Mesenchymal stem cell (in vitro differentiated cells and primary cell): ENCODE measurements at regions not wholly inside any gene's neighbourhood (a gene's known extent, or its start where the extent isn't known, plus 50 kb on each side); places are given as distances from the start of the nearest gene placed in this dataset.

ENCODE experiments used
- DNase-seq: peaks from one replicate; pipeline ENCODE4 v3.0.0-alpha.2; 2013
- H2AFZ ChIP-seq: one replicate; pipeline ENCODE4 v1.6.1; 2013; ENCODE audit warnings: low read depth, mild to moderate bottlenecking, control low read depth, inconsistent platforms, low read length, moderate library complexity
- H2AK5ac ChIP-seq: 2 replicates; pipeline ENCODE4 v1.6.1; 2013; ENCODE audit warnings: low read length, moderate library complexity, mild to moderate bottlenecking, inconsistent platforms; ENCODE audit not compliant: severe bottlenecking
- H2BK120ac ChIP-seq: one replicate; pipeline ENCODE4 v1.6.1; 2013; ENCODE audit warnings: low read depth, mild to moderate bottlenecking, inconsistent platforms, low read length, moderate library complexity
- H2BK12ac ChIP-seq, 2 experiments: one replicate each; pipeline ENCODE4 v1.6.1; 2013; ENCODE audit warnings: inconsistent platforms in 2 of 2, low read length in 2 of 2, mild to moderate bottlenecking in 2 of 2, moderate library complexity in 2 of 2, control low read depth in 1 of 2
- H2BK15ac ChIP-seq: one replicate; pipeline ENCODE4 v1.6.1; 2013; ENCODE audit warnings: mild to moderate bottlenecking, low read depth, inconsistent platforms; ENCODE audit not compliant: poor library complexity, severe bottlenecking
- H2BK5ac ChIP-seq: 2 replicates; pipeline ENCODE4 v1.6.1; 2013; ENCODE audit warnings: low read depth, mild to moderate bottlenecking, low read length, control low read depth, inconsistent platforms; ENCODE audit not compliant: poor library complexity, severe bottlenecking
- H3K14ac ChIP-seq, 2 experiments: one replicate each; pipeline ENCODE4 v1.6.1; 2013; ENCODE audit warnings: inconsistent platforms in 2 of 2, low read length in 2 of 2, control low read depth in 1 of 2, mild to moderate bottlenecking in 1 of 2, moderate library complexity in 1 of 2
- H3K18ac ChIP-seq, 2 experiments: one replicate each; pipeline ENCODE4 v1.6.1; 2013; ENCODE audit warnings: inconsistent platforms in 2 of 2, low read length in 2 of 2, control low read depth in 1 of 2, low read depth in 1 of 2, mild to moderate bottlenecking in 1 of 2
- H3K23ac ChIP-seq, 2 experiments: one replicate each; pipeline ENCODE4 v1.6.1; 2013; ENCODE audit warnings: inconsistent platforms in 2 of 2, low read length in 2 of 2, mild to moderate bottlenecking in 2 of 2, moderate library complexity in 2 of 2, control low read depth in 1 of 2
- H3K27ac ChIP-seq: 2 replicates; pipeline ENCODE4 v1.5.1; 2013; ENCODE audit warnings: mild to moderate bottlenecking, moderate library complexity, low read length, control low read depth, inconsistent platforms; ENCODE audit not compliant: poor library complexity, severe bottlenecking
- H3K27me3 ChIP-seq, 2 experiments: 2 replicates each; pipeline versions ENCODE4 v1.6.1 to v1.7.0; 2013; ENCODE audit warnings: low read length in 2 of 2, mild to moderate bottlenecking in 2 of 2, moderate library complexity in 2 of 2, control low read depth in 1 of 2, inconsistent platforms in 1 of 2; ENCODE audit not compliant: control insufficient read depth in 1 of 2, insufficient read depth in 1 of 2
- H3K36me3 ChIP-seq, 2 experiments: 2 replicates each; pipeline versions ENCODE4 v1.6.1 to v1.7.0; 2013; ENCODE audit warnings: low read length in 2 of 2, control low read depth in 1 of 2, inconsistent platforms in 1 of 2, low read depth in 1 of 2, mild to moderate bottlenecking in 1 of 2; ENCODE audit not compliant: insufficient read depth in 2 of 2, control insufficient read depth in 1 of 2
- H3K4ac ChIP-seq, 2 experiments: one replicate each; pipeline ENCODE4 v1.6.1; 2013; ENCODE audit warnings: inconsistent platforms in 2 of 2, low read length in 2 of 2, mild to moderate bottlenecking in 2 of 2, moderate library complexity in 2 of 2, control low read depth in 1 of 2, low read depth in 1 of 2
- H3K4me1 ChIP-seq: 2 replicates; pipeline ENCODE4 v1.6.1; 2013; ENCODE audit warnings: low read depth, low read length, control low read depth; ENCODE audit not compliant: control insufficient read depth, insufficient read depth
- H3K4me2 ChIP-seq: 2 replicates; pipeline ENCODE4 v1.6.1; 2013; ENCODE audit warnings: low read length, mild to moderate bottlenecking, inconsistent platforms; ENCODE audit not compliant: poor library complexity, severe bottlenecking
- H3K4me3 ChIP-seq, 2 experiments: 2 replicates each; pipeline versions ENCODE4 v1.5.1 to v1.7.0; 2013; ENCODE audit warnings: low read length in 2 of 2, mild to moderate bottlenecking in 2 of 2, control low read depth in 1 of 2, low read depth in 1 of 2; ENCODE audit not compliant: insufficient read depth in 1 of 2
- H3K79me1 ChIP-seq: replicated peaks from 2 replicates; pipeline ENCODE4 v1.6.1; 2013; ENCODE audit warnings: mild to moderate bottlenecking, control low read depth, low read length, inconsistent platforms; ENCODE audit not compliant: poor library complexity, severe bottlenecking
- H3K9ac ChIP-seq: 2 replicates; pipeline ENCODE4 v1.7.0; 2013; ENCODE audit warnings: mild to moderate bottlenecking, low read length, moderate library complexity
- H3K9me3 ChIP-seq: 2 replicates; pipeline ENCODE4 v1.7.0; 2013; ENCODE audit warnings: mild to moderate bottlenecking, low read length; ENCODE audit not compliant: control insufficient read depth
- H4K8ac ChIP-seq: one replicate; pipeline ENCODE4 v1.6.1; 2013; ENCODE audit warnings: inconsistent platforms, mild to moderate bottlenecking, low read length, moderate library complexity
- H4K91ac ChIP-seq: one replicate; pipeline ENCODE4 v1.6.1; 2013; ENCODE audit warnings: mild to moderate bottlenecking, low read length, inconsistent platforms
- WGBS: methylation state at CpG from one replicate; pipeline ENCODE4 v1.1.7; 2013; ENCODE audit warnings: mixed read lengths; 5-methylcytosine and 5-hydroxymethylcytosine counted together

- Histone ChIP-seq H3K4me2 (no peak overlapping the region), H3K27me3 (no peaks in the 10 kb centered on the region), H4K91ac (no peak overlapping the region), H3K27ac (no peak overlapping the region), H3K4me3 (no peak overlapping the region), H3K79me1 (no peaks in the 10 kb centered on the region), H2AFZ (no peak overlapping the region), H3K14ac (no peak overlapping the region), H3K18ac (peak overlapping the region in 1 of 2 experiments; percentile 59), H2BK5ac (no peak overlapping the region), H3K9ac (no peak overlapping the region), H3K4me1 (no peaks in the 10 kb centered on the region), H2AK5ac (no peak overlapping the region), H2BK12ac (no peak overlapping the region), H4K8ac (peak overlapping the region; percentile 10), H3K23ac (no peak overlapping the region), H2BK15ac (no peak overlapping the region), H3K36me3 (no peaks in the 10 kb centered on the region), H3K4ac (no peak overlapping the region), H3K9me3 (peaks cover 18% of the 10 kb centered on the region), H2BK120ac (no peak overlapping the region)
- DNase-seq = no peak
- WGBS = 46% methylated on average over 2 of the region's 3 CpGs
Observed at GRCh38 chr21:34022627-34023335, 50.6 kb upstream of the MRPS6 start.

GRCh38 chr21:34021726-34022125 lies 51.7 kb upstream of the MRPS6 start:
- Histone ChIP-seq H3K79me1 (no peaks in the 10 kb centered on the region), H3K14ac (no peak overlapping the region), H2AFZ (no peak overlapping the region), H4K8ac (no peak overlapping the region), H3K27ac (no peak overlapping the region), H3K4me3 (no peak overlapping the region), H2BK120ac (no peak overlapping the region), H3K9me3 (peaks cover 18% of the 10 kb centered on the region), H3K36me3 (no peaks in the 10 kb centered on the region), H2BK15ac (no peak overlapping the region), H3K4ac (no peak overlapping the region), H2BK5ac (no peak overlapping the region), H2AK5ac (no peak overlapping the region), H3K9ac (no peak overlapping the region), H3K18ac (no peak overlapping the region), H3K4me1 (no peaks in the 10 kb centered on the region), H3K4me2 (no peak overlapping the region), H3K23ac (no peak overlapping the region), H2BK12ac (no peak overlapping the region), H3K27me3 (no peaks in the 10 kb centered on the region), H4K91ac (no peak overlapping the region)
- WGBS = no CpG with 5 or more reads among the region's 2 CpGs
- DNase-seq = no peak

DNA sequence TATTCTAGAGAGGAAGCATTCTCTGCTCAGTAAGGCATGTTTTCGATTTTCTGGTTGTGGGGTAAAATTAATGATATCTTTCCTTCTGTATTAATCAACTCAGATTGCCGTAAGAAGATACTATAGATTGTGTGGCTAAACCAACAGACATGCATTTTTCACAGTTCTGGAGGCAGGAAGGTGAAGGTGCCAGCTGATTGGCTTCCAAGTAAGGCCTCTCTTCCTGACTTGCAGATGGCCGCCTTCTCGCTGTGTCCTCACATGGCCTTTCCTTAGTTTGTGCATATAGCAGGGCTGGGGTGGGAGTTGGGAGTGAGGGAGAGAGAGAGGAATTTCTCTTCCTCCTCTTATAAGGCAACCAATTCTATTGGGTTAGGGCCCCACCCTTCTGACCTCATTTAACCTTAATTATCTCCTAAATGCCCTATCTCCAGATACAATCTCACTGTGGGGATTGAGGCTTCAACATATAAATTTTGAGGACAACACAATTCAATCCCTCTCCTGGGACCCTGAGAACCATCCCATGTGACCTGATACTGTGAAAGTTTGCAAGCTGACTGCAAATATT lies 52.3 kb upstream of the MRPS6 start:
- no peak overlapping the region for H3K4me3 ChIP-seq
- no peak overlapping the region for H2AK5ac ChIP-seq
- H4K8ac ChIP-seq = no peak overlapping the region
- H3K4me2 ChIP-seq = no peak overlapping the region
- H2BK120ac ChIP-seq = no peak overlapping the region
- H3K27ac ChIP-seq = no peak overlapping the region
- H3K23ac ChIP-seq = no peak overlapping the region
- DNase-seq = no peak
- no peak overlapping the region for H3K4ac ChIP-seq
- H3K27me3 ChIP-seq = no peaks in the 10 kb centered on the region
- H4K91ac ChIP-seq = no peak overlapping the region
- H3K14ac ChIP-seq = no peak overlapping the region
- no peak overlapping the region for H2BK5ac ChIP-seq
- no peaks in the 10 kb centered on the region for H3K4me1 ChIP-seq
- H3K36me3 ChIP-seq = no peaks in the 10 kb centered on the region
- H2AFZ ChIP-seq = no peak overlapping the region
- 100% methylated on average over 2 of the region's 4 CpGs for WGBS
- H2BK12ac ChIP-seq = no peak overlapping the region
- H2BK15ac ChIP-seq = no peak overlapping the region
- no peaks in the 10 kb centered on the region for H3K79me1 ChIP-seq
- H3K9ac ChIP-seq = no peak overlapping the region
- H3K18ac ChIP-seq = no peak overlapping the region
- peaks cover 19% of the 10 kb centered on the region for H3K9me3 ChIP-seq

DNA sequence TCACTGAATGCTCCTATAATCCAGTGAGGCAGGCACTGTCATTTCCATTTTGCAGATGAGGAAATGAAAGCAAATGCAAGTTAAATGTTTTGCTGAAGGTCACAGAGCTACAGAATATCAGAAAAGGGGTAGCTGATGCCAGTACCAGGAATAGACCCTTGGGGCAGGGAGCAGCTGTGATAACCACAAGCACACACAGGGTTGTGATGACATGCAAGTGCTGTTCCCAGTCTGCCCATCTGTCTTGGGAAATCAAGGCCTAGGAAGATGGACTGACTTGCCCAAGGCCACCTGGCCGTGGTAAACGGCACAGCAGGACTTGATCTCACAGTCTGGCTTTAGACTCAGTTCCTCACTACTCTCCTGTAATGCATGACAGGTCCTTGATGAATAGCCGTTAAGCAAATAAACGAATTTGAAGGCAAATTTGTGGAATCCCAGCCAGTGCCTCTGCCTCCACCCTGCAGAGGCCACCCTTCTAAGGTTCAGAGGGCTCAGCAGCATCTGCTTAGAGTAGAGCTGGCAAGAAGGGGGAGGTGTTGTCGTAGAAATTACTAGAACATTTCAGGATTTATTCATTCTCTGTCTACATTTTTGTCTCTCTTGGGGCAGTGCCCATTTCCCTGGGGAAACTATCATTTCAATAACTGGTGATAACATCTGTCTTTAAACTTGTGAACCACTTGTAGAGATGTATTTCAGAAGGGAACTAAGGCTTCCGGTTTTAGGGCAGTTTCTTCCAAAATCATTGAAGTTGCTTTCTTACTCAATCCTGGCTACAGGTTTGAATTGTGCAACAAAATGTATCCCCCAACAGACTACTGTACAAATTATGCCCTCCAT lies 53.2 kb upstream of the MRPS6 start:
- H2AK5ac ChIP-seq = no peak overlapping the region
- no peak overlapping the region for H2AFZ ChIP-seq
- no peak overlapping the region for H3K4me3 ChIP-seq
- no peaks in the 10 kb centered on the region for H3K4me1 ChIP-seq
- no peak overlapping the region for H4K91ac ChIP-seq
- no peak overlapping the region for H3K9ac ChIP-seq
- H3K27me3 ChIP-seq = no peaks in the 10 kb centered on the region
- H3K23ac ChIP-seq = no peak overlapping the region
- H3K18ac ChIP-seq = no peak overlapping the region
- H3K9me3 ChIP-seq = peaks cover 27% of the 10 kb centered on the region
- no peak overlapping the region for H2BK12ac ChIP-seq
- H2BK15ac ChIP-seq = no peak overlapping the region
- no peaks in the 10 kb centered on the region for H3K36me3 ChIP-seq
- no peaks in the 10 kb centered on the region for H3K79me1 ChIP-seq
- no peak overlapping the region for H2BK5ac ChIP-seq
- no peak overlapping the region for H3K27ac ChIP-seq
- no peak overlapping the region for H3K14ac ChIP-seq
- no peak overlapping the region for H3K4ac ChIP-seq
- no peak for DNase-seq
- no peak overlapping the region for H3K4me2 ChIP-seq
- H4K8ac ChIP-seq = no peak overlapping the region
- 64% methylated on average over 5 of the region's 6 CpGs for WGBS
- H2BK120ac ChIP-seq = no peak overlapping the region
